ENCODE measurements at regions not wholly inside any gene's neighbourhood (a gene's known extent, or its start where the extent isn't known, plus 50 kb on each side); places are given as distances from the start of the nearest gene placed in this dataset.

DNA sequence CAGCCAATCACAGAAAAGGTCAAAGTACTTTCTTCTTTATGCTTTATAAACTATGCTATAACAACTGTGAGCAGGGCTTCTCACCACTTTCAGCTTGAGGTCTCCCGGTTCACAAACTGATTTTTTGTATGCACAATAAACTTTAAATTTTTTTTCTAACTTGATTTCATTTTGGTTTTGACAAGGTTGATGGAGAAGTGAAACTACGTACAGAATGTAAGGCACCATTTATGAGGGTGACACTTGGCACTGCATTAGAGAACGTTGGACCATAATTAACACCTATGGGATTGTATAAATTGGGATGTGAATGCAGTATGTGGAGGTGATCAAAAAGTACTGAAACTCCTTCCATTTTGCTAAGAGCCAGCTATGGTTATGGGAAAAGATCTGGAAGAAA, 857.9 kb upstream of the HTR2C start:
- TF ChIP-seq POLR2AphosphoS5 (IDR thresholded peaks at IDR 0.05; ENCODE audit: low read depth, low read length) (no peak), JUN (IDR thresholded peaks at IDR 0.05; ENCODE audit: low read depth, low read length) (no peak), CBX5 (IDR thresholded peaks at IDR 0.05; ENCODE audit: low read depth, low read length) (no peak), CTCF (IDR thresholded peaks at IDR 0.05; ENCODE audit: control extremely low read depth in 1 of 3, insufficient read depth in 1 of 3, low read depth in 1 of 3, low read length in 3 of 3) (no peak), BRCA1 (IDR thresholded peaks at IDR 0.05; ENCODE audit: low read depth, low read length) (no peak), RXRA (IDR thresholded peaks at IDR 0.05; ENCODE audit: insufficient read depth, low read depth, low read length) (no peak)
